GM21447 (cell line): ENCODE measurements at regions not wholly inside any gene's neighbourhood (a gene's known extent, or its start where the extent isn't known, plus 50 kb on each side); places are given as distances from the start of the nearest gene placed in this dataset.
"Not testable (repeated sequence)": the region's sequence is repeated elsewhere in the genome, so short reads cannot be mapped to it uniquely, and the experiment has no call there.

ENCODE experiments used
- ATAC-seq: cut with Tn5 transposase; IDR thresholded peaks from one replicate; pipeline ENCODE4 v1.9.1; 2021; ENCODE audit not compliant: unreplicated experiment

GRCh38 chr3:162512488-162512887, 1015.9 kb downstream of the OTOL1 start:
- no peak for ATAC-seq

- ATAC-seq, result no peak
Measured at GRCh38 chr3:162517110-162517509, 1020.5 kb downstream of the OTOL1 start.

- no peak for ATAC-seq
Measured at GRCh38 chr3:162521669-162522068, 1025.1 kb downstream of the OTOL1 start.

- ATAC-seq, result no peak
Measured at GRCh38 chr3:162525066-162525742, 1028.6 kb downstream of the OTOL1 start.

- no peak for ATAC-seq
Measured at GRCh38 chr3:162525771-162526170, 1029.2 kb downstream of the OTOL1 start.

- no peak for ATAC-seq
Measured at GRCh38 chr3:162534431-162534830, 1037.8 kb downstream of the OTOL1 start.

GRCh38 chr3:162538491-162538890, 1041.9 kb downstream of the OTOL1 start:
- no peak for ATAC-seq

GRCh38 chr3:162538906-162539305, 1042.3 kb downstream of the OTOL1 start:
- no peak for ATAC-seq

GRCh38 chr3:162540421-162540820, 1043.8 kb downstream of the OTOL1 start:
- ATAC-seq, result no peak

- ATAC-seq, result no peak
Measured at GRCh38 chr3:162541923-162542322, 1045.3 kb downstream of the OTOL1 start.

- ATAC-seq, result no peak
Measured at GRCh38 chr3:162544246-162544645, 1047.6 kb downstream of the OTOL1 start.

GRCh38 chr3:162546910-162547309, 1050.3 kb downstream of the OTOL1 start:
- no peak for ATAC-seq

GRCh38 chr3:162547321-162547720, 1050.7 kb downstream of the OTOL1 start:
- no peak for ATAC-seq

GRCh38 chr3:162555761-162556160, 1059.2 kb downstream of the OTOL1 start:
- ATAC-seq, result no peak

- ATAC-seq, result no peak
Measured at GRCh38 chr3:162558016-162558415, 1061.4 kb downstream of the OTOL1 start.

GRCh38 chr3:162568706-162569105, 1072.1 kb downstream of the OTOL1 start:
- no peak for ATAC-seq

GRCh38 chr3:162569314-162569713, 1072.7 kb downstream of the OTOL1 start:
- ATAC-seq, result no peak

GRCh38 chr3:162584986-162585385, 1088.4 kb downstream of the OTOL1 start:
- ATAC-seq, result no peak

- no peak for ATAC-seq
Measured at GRCh38 chr3:162586591-162586990, 1090.0 kb downstream of the OTOL1 start.

- ATAC-seq, result no peak
Measured at GRCh38 chr3:162597226-162597625, 1100.6 kb downstream of the OTOL1 start.

GRCh38 chr3:162598500-162598899, 1101.9 kb downstream of the OTOL1 start:
- not testable (repeated sequence) for ATAC-seq

GRCh38 chr3:162599742-162600141, 1103.1 kb downstream of the OTOL1 start:
- ATAC-seq, result not testable (repeated sequence)

- no peak for ATAC-seq
Measured at GRCh38 chr3:162601101-162601670, 1104.6 kb downstream of the OTOL1 start.
